SK-N-SH (cell line): ENCODE measurements at regions not wholly inside any gene's neighbourhood (a gene's known extent, or its start where the extent isn't known, plus 50 kb on each side); places are given as distances from the start of the nearest gene placed in this dataset.

ENCODE experiments used
- CTCF ChIA-PET: fragments of 300-600, 350-600 bp; formaldehyde crosslinking; extraction: SDS; loops from one replicate; lab custom pipeline; 2021; lab: Yijun Ruan, JAX
- POLR2A ChIA-PET: fragments of 350-600 bp; sonication (Branson Sonifier 250); formaldehyde crosslinking; extraction: SDS; loops from one replicate; lab custom pipeline; 2020; ENCODE audit warnings: antibody characterized with exemption, inconsistent platforms; lab: Yijun Ruan, JAX
- DNase-seq: peaks from one replicate; pipeline ENCODE4 v3.0.0; 2012
- H2AFZ ChIP-seq: fragments of 200-600 bp; sonication (generic); 2 replicates; pipeline ENCODE4 v1.8.1; 2016; ENCODE audit warnings: antibody characterized with exemption, mild to moderate bottlenecking, low read depth
- H3F3A ChIP-seq: fragments of 200-600 bp; sonication (generic); replicated peaks from 2 replicates; pipeline ENCODE3; 2016; ENCODE audit warnings: antibody characterized with exemption, mild to moderate bottlenecking; ENCODE audit not compliant: insufficient read depth
- H3K27ac ChIP-seq, 2 experiments: fragments of 200-500 bp in 1 of 2; fragments of 200-600 bp in 1 of 2; sonication (Bioruptor generic) in 1 of 2; sonication (generic), shearing (Covaris generic) in 1 of 2; 2 replicates each; pipeline versions ENCODE4 v1.5.1 to v1.6.1; 2014 to 2016; ENCODE audit warnings: low read depth in 2 of 2, inconsistent platforms in 1 of 2, low read length in 1 of 2, mild to moderate bottlenecking in 1 of 2, mixed read lengths in 1 of 2
- H3K27me3 ChIP-seq: fragments of 200-600 bp; sonication (generic), shearing (Covaris generic); 2 replicates; pipeline ENCODE4 v1.6.1; 2016; ENCODE audit warnings: mixed run types; ENCODE audit not compliant: insufficient read depth
- H3K36me3 ChIP-seq, 2 experiments: fragments of 200-500 bp in 1 of 2; fragments of 200-600 bp in 1 of 2; sonication (Bioruptor generic) in 1 of 2; sonication (generic) in 1 of 2; replicated peaks in 1 of 2; 2 replicates each; pipeline versions ENCODE3 to v1.5.1; 2014 to 2016; ENCODE audit warnings: low read length in 1 of 2, mild to moderate bottlenecking in 1 of 2; ENCODE audit not compliant: insufficient read depth in 2 of 2, control insufficient read depth in 1 of 2
- H3K4me1 ChIP-seq, 2 experiments: fragments of 200-500 bp in 1 of 2; fragments of 200-600 bp in 1 of 2; sonication (Bioruptor generic) in 1 of 2; sonication (generic), shearing (Covaris generic) in 1 of 2; 2 replicates each; pipeline versions ENCODE4 v1.5.1 to v1.6.1; 2014 to 2016; ENCODE audit warnings: low read depth in 1 of 2, low read length in 1 of 2, mixed run types in 1 of 2; ENCODE audit not compliant: insufficient read depth in 2 of 2, control insufficient read depth in 1 of 2
- H3K4me2 ChIP-seq: fragments of 200-600 bp; sonication (generic), shearing (Covaris generic); 2 replicates; pipeline ENCODE4 v1.6.1; 2017; ENCODE audit warnings: mixed run types
- H3K4me3 ChIP-seq, 2 experiments: fragments of 200-500 bp in 1 of 2; fragments of 200-600 bp in 1 of 2; sonication (Bioruptor generic) in 1 of 2; sonication (generic), shearing (Covaris generic) in 1 of 2; 2 replicates each; pipeline versions ENCODE4 v1.5.1 to v1.8.1; 2014 to 2016; ENCODE audit warnings: low read depth in 2 of 2, inconsistent platforms in 1 of 2, low read length in 1 of 2, mild to moderate bottlenecking in 1 of 2, mixed read lengths in 1 of 2, moderate library complexity in 1 of 2
- H3K79me2 ChIP-seq: fragments of 200-600 bp; sonication (generic); 2 replicates; pipeline ENCODE4 v1.8.1; 2017; ENCODE audit warnings: mild to moderate bottlenecking; ENCODE audit not compliant: insufficient read depth
- H3K9ac ChIP-seq: fragments of 200-600 bp; sonication (generic); 2 replicates; pipeline ENCODE4 v1.6.1; 2017; ENCODE audit warnings: mixed run types
- H3K9me2 ChIP-seq: fragments of 200-600 bp; sonication (generic); 2 replicates; pipeline ENCODE4 v1.6.1; 2017; ENCODE audit warnings: mixed run types
- H3K9me3 ChIP-seq: fragments of 200-600 bp; sonication (generic); 2 replicates; pipeline ENCODE4 v1.6.1; 2017; ENCODE audit warnings: mixed run types, mild to moderate bottlenecking, moderate library complexity
- H4K20me1 ChIP-seq: fragments of 200-600 bp; sonication (generic); 2 replicates; pipeline ENCODE4 v1.6.1; 2017; ENCODE audit warnings: mild to moderate bottlenecking, mixed run types; ENCODE audit not compliant: insufficient read depth
- CHD2 ChIP-seq: fragments of 150-350 bp; IDR thresholded peaks from 2 replicates; pipeline ENCODE4 v1.6.1; 2018; ENCODE audit warnings: low read length; ENCODE audit not compliant: partially characterized antibody
- CTCF ChIP-seq: fragments of 200-600 bp; sonication (generic); IDR thresholded peaks from 2 replicates; pipeline ENCODE4 v1.6.1; 2017; ENCODE audit warnings: antibody characterized with exemption, mild to moderate bottlenecking, moderate library complexity
- EP300 ChIP-seq, 2 experiments: IDR thresholded peaks; 2 replicates each; pipeline versions ENCODE4 v1.4.0 to v1.6.1; 2012; ENCODE audit warnings: borderline replicate concordance in 1 of 2, low read depth in 1 of 2, low read length in 1 of 2
- EZH2phosphoT487 ChIP-seq: fragments of 200-600 bp; sonication (generic); IDR thresholded peaks from 2 replicates; pipeline ENCODE4 v1.6.1; 2017; ENCODE audit warnings: low read depth, mixed run types, mild to moderate bottlenecking, antibody characterized with exemption, moderate library complexity, borderline replicate concordance
- FOSL2 ChIP-seq: IDR thresholded peaks from 2 replicates; pipeline ENCODE4 v1.4.0; 2012; ENCODE audit warnings: low read depth, mild to moderate bottlenecking, moderate library complexity, borderline replicate concordance
- FOXJ3 ChIP-seq: sonication (generic); formaldehyde crosslinking; IDR thresholded peaks from 2 replicates; pipeline ENCODE4 v1.5.1; 2020; ENCODE audit warnings: mild to moderate bottlenecking, missing genetic modification reagents
- GABPA ChIP-seq: IDR thresholded peaks from 2 replicates; pipeline ENCODE4 v1.4.0; 2012; ENCODE audit warnings: low read depth, mild to moderate bottlenecking
- MEF2A ChIP-seq: IDR thresholded peaks from 2 replicates; pipeline ENCODE4 v1.4.0; 2012; ENCODE audit warnings: low read depth, borderline replicate concordance
- MXI1 ChIP-seq: IDR thresholded peaks from 2 replicates; pipeline ENCODE4 v1.6.1; 2012; ENCODE audit warnings: mild to moderate bottlenecking, low read depth, low read length, improper control_type of control experiment
- NFIC ChIP-seq: IDR thresholded peaks from 2 replicates; pipeline ENCODE4 v1.4.0; 2012; ENCODE audit warnings: borderline replicate concordance
- RCOR1 ChIP-seq: fragments of 150-350 bp; IDR thresholded peaks from 2 replicates; pipeline ENCODE4 v1.6.1; 2017; ENCODE audit warnings: antibody characterized with exemption, low read length
- RFX5 ChIP-seq: IDR thresholded peaks from 2 replicates; pipeline ENCODE4 v1.6.1; 2012; ENCODE audit warnings: mild to moderate bottlenecking, improper control_type of control experiment, low read length
- RXRA ChIP-seq: IDR thresholded peaks from 2 replicates; pipeline ENCODE4 v1.4.0; 2012; ENCODE audit warnings: low read depth, mild to moderate bottlenecking, borderline replicate concordance
- SIN3A ChIP-seq: IDR thresholded peaks from 2 replicates; pipeline ENCODE4 v1.6.1; 2012; ENCODE audit warnings: low read depth, mild to moderate bottlenecking, low read length, moderate library complexity, borderline replicate concordance
- TCF12 ChIP-seq: IDR thresholded peaks from 2 replicates; pipeline ENCODE4 v1.4.0; 2012
- TEAD4 ChIP-seq: IDR thresholded peaks from 2 replicates; pipeline ENCODE4 v1.4.0; 2012; ENCODE audit warnings: mild to moderate bottlenecking, borderline replicate concordance; ENCODE audit not compliant: insufficient read depth
- YY1 ChIP-seq: IDR thresholded peaks from 2 replicates; pipeline ENCODE4 v1.4.0; 2012; ENCODE audit warnings: low read depth, mild to moderate bottlenecking
- ZBTB33 ChIP-seq: IDR thresholded peaks from 2 replicates; pipeline ENCODE4 v1.4.0; 2012; ENCODE audit warnings: low read depth, borderline replicate concordance
- WGBS: methylation state at CpG from one replicate; pipeline ENCODE4 v1.1.6; 2017; ENCODE audit warnings: low lambda C conversion rate; 5-methylcytosine and 5-hydroxymethylcytosine counted together
- TF ChIP-seq, protein P1 (sequence below): IDR thresholded peaks from 2 replicates; pipeline ENCODE4 v1.4.0; 2012; ENCODE audit warnings: low read depth, borderline replicate concordance

- TF ChIP-seq TEAD4 (no peak), MEF2A (no peak), EZH2phosphoT487 (no peak), RXRA (no peak), EP300 (IDR thresholded peaks at IDR 0.05; ENCODE audit: borderline replicate concordance in 1 of 2, low read depth in 1 of 2, low read length in 1 of 2) (no peak), TCF12 (no peak), GABPA (no peak), MXI1 (no peak), YY1 (no peak), ZBTB33 (no peak)
- TF ChIP-seq, all 33 proteins: peak for 0
- ChIA-PET CTCF (interaction anchor here (1.4 kb wide), 1 partner anchor 61 kb away, joined by 3 read pairs; no protein-coding TSS in a partner anchor), POLR2A (no interaction called here)
Measured at GRCh38 chr22:33983558-33983957, 63.3 kb upstream of the LARGE1 start.

DNA sequence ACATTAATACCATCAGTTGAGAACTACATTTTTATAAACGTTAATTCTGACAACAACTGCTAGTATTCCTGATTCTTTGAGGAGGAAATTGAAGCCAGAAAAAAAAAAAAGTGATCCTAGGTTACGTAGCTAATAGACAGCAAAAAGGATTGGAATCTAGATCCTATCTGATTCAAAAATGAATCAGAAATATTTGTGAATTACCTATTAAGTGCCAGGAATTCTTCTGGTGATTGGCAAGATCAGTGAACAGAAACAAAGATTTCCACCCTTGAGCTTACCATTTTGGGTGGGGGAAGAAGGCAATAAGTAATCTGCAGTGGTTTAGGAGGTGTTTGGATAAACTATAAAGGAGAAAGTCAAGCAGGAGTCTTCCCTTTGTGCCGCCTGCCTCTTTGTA, 63.9 kb upstream of the LARGE1 start:
- Histone ChIP-seq H3K4me1 (no peaks in the 10 kb centered on the region), H2AFZ (no peak overlapping the region), H4K20me1 (no peaks in the 10 kb centered on the region), H3K4me3 (no peak overlapping the region), H3K79me2 (no peaks in the 10 kb centered on the region), H3F3A (no peaks in the 10 kb centered on the region), H3K4me2 (no peak overlapping the region), H3K9me3 (no peaks in the 10 kb centered on the region), H3K9me2 (no peaks in the 10 kb centered on the region), H3K27me3 (no peaks in the 10 kb centered on the region), H3K36me3 (no peaks in the 10 kb centered on the region), H3K27ac (no peak overlapping the region), H3K9ac (no peak overlapping the region)
- POLR2A ChIA-PET: no interaction called here
- TF ChIP-seq TEAD4 (no peak), TCF12 (no peak), NFIC (no peak), RFX5 (no peak), RCOR1 (no peak), FOSL2 (no peak), MXI1 (no peak), YY1 (no peak), CHD2 (no peak), FOXJ3 (CRISPR knock-in tag) (no peak), CTCF (no peak), SIN3A (no peak), EZH2phosphoT487 (no peak)
- TF ChIP-seq, protein P1, sequence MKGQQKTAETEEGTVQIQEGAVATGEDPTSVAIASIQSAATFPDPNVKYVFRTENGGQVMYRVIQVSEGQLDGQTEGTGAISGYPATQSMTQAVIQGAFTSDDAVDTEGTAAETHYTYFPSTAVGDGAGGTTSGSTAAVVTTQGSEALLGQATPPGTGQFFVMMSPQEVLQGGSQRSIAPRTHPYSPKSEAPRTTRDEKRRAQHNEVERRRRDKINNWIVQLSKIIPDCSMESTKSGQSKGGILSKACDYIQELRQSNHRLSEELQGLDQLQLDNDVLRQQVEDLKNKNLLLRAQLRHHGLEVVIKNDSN: no peak
- CTCF ChIA-PET: interaction anchor here (1.4 kb wide), 1 partner anchor 61 kb away, joined by 3 read pairs; no protein-coding TSS in a partner anchor
- DNase-seq: no peak
- 27% methylated on average over 3 of the region's 3 CpGs for WGBS

More at GRCh38 chr22:33983558-33983957, 63.3 kb upstream of the LARGE1 start:
- H3F3A ChIP-seq: no peaks in the 10 kb centered on the region
- no peaks in the 10 kb centered on the region for H3K27me3 ChIP-seq
- no peaks in the 10 kb centered on the region for H3K4me1 ChIP-seq
- no peak overlapping the region for H3K4me2 ChIP-seq
- H3K9me3 ChIP-seq: no peaks in the 10 kb centered on the region
- H3K9me2 ChIP-seq: no peaks in the 10 kb centered on the region
- no peak overlapping the region for H3K9ac ChIP-seq
- no peak overlapping the region for H3K4me3 ChIP-seq
- no peak for DNase-seq
- H2AFZ ChIP-seq: no peak overlapping the region
- H3K36me3 ChIP-seq: no peaks in the 10 kb centered on the region
- H3K79me2 ChIP-seq: no peaks in the 10 kb centered on the region
- H4K20me1 ChIP-seq: no peaks in the 10 kb centered on the region
- H3K27ac ChIP-seq: no peak overlapping the region
